GM12878 (cell line): ENCODE measurements at regions not wholly inside any gene's neighbourhood (a gene's known extent, or its start where the extent isn't known, plus 50 kb on each side); places are given as distances from the start of the nearest gene placed in this dataset.

Source experiments
- ATAC-seq: fragments of 200-7000 bp; cut with Tn5 transposase; 3 replicates; pipeline ENCODE4 v1.9.1; 2020; ENCODE audit warnings: mild to moderate bottlenecking, moderate library complexity
- BruUV-seq: library from RNA; stranded (reverse); fragments of 400-500 nt; replicated peaks from 2 replicates; lab custom pipeline; 2021; lab: Mats Ljungman, UMichigan
- CTCF ChIA-PET: fragments of 300-600 bp; sonication (Branson Sonifier 250); formaldehyde crosslinking; extraction: SDS; loops from one replicate; lab custom pipeline; 2021; ENCODE audit warnings: inconsistent platforms; lab: Yijun Ruan, JAX
- POLR2A ChIA-PET: fragments of 350-600 bp; formaldehyde crosslinking; extraction: SDS; loops from one replicate; lab custom pipeline; 2021; ENCODE audit warnings: inconsistent platforms; lab: Charles Lee
- RAD21 ChIA-PET: fragments of 300-600 bp; sonication (Branson Sonifier 250); formaldehyde crosslinking; loops from one replicate; lab custom pipeline; 2023; ENCODE audit warnings: antibody characterized with exemption; ENCODE audit not compliant: unreplicated experiment; lab: Charles Lee
- SMC1A ChIA-PET: fragments of 300-600 bp; sonication (Branson Sonifier 250); formaldehyde crosslinking; loops from one replicate; lab custom pipeline; 2023; ENCODE audit not compliant: unreplicated experiment, uncharacterized antibody; lab: Charles Lee
- DNase-seq: peaks from one replicate; pipeline ENCODE4 v3.0.0-alpha.2; 2011; ENCODE audit warnings: low read depth, low spot score
- FAIRE-seq: peaks from 3 replicates; lab custom pipeline; 2011; peaks lifted over from hg19 to GRCh38; lab: Jason Lieb, UNC
- H2AFZ ChIP-seq: 2 replicates; pipeline ENCODE4 v1.6.0; 2011; ENCODE audit warnings: low read depth, low read length, control low read depth; ENCODE audit not compliant: control insufficient read depth
- H3K27ac ChIP-seq: 2 replicates; pipeline ENCODE4 v1.5.1; 2011; ENCODE audit warnings: control low read depth; ENCODE audit not compliant: control insufficient read depth, insufficient read depth
- H3K27me3 ChIP-seq, 2 experiments: replicated peaks in 1 of 2; 2 replicates each; pipeline versions ENCODE4 v1.6.0 to v1.6.1; 2011; ENCODE audit warnings: low read length in 1 of 2; ENCODE audit not compliant: control insufficient read depth in 2 of 2, insufficient read depth in 2 of 2
- H3K36me3 ChIP-seq, 2 experiments: 2 replicates each; pipeline ENCODE4 v1.5.1; 2011; ENCODE audit warnings: low read length in 1 of 2; ENCODE audit not compliant: control insufficient read depth in 2 of 2, insufficient read depth in 2 of 2
- H3K4me1 ChIP-seq: 2 replicates; pipeline ENCODE4 v1.6.1; 2011; ENCODE audit warnings: mild to moderate bottlenecking, low read length, moderate library complexity, mixed read lengths; ENCODE audit not compliant: control insufficient read depth, insufficient read depth
- H3K4me2 ChIP-seq: 2 replicates; pipeline ENCODE4 v1.6.0; 2011; ENCODE audit warnings: control low read depth; ENCODE audit not compliant: control insufficient read depth, insufficient read depth
- H3K4me3 ChIP-seq: fragments of 200-600 bp; sonication (generic); 2 replicates; pipeline ENCODE4 v1.5.1; 2016
- H3K79me2 ChIP-seq: 2 replicates; pipeline ENCODE4 v1.6.0; 2011; ENCODE audit warnings: low read length; ENCODE audit not compliant: control insufficient read depth, insufficient read depth
- H3K9ac ChIP-seq: 2 replicates; pipeline ENCODE4 v1.8.0; 2011; ENCODE audit warnings: low read length, control low read depth, mixed read lengths; ENCODE audit not compliant: control insufficient read depth, insufficient read depth
- H3K9me3 ChIP-seq: replicated peaks from 3 replicates; pipeline ENCODE4 v1.5.1; 2011; ENCODE audit warnings: mild to moderate bottlenecking, low read length; ENCODE audit not compliant: control insufficient read depth, insufficient read depth
- H4K20me1 ChIP-seq: 2 replicates; pipeline ENCODE4 v1.6.0; 2011; ENCODE audit not compliant: control insufficient read depth, insufficient read depth
- CBFB ChIP-seq: IDR thresholded peaks from 2 replicates; pipeline ENCODE4 v1.6.1; 2016; ENCODE audit warnings: antibody characterized with exemption, low read depth
- EED ChIP-seq: sonication (generic); IDR thresholded peaks from 2 replicates; pipeline ENCODE4 v1.6.1; 2016; ENCODE audit warnings: antibody characterized with exemption, low read depth
- EZH2 ChIP-seq: IDR thresholded peaks from 2 replicates; pipeline ENCODE4 v1.6.1; 2012; ENCODE audit warnings: low read depth, mild to moderate bottlenecking, control low read depth, inconsistent platforms, low read length, borderline replicate concordance; ENCODE audit not compliant: control insufficient read depth
- FOXK2 ChIP-seq: fragments of 450-650 bp; IDR thresholded peaks from 2 replicates; pipeline ENCODE4 v1.6.1; 2017; ENCODE audit warnings: mild to moderate bottlenecking, moderate library complexity
- FOXM1 ChIP-seq: IDR thresholded peaks from 2 replicates; pipeline ENCODE4 v1.6.1; 2012; ENCODE audit warnings: low read depth, mild to moderate bottlenecking, inconsistent platforms, low read length, moderate library complexity
- HDAC2 ChIP-seq: fragments of 200-600 bp; sonication (generic); IDR thresholded peaks from 2 replicates; pipeline ENCODE4 v1.6.1; 2017
- HSF1 ChIP-seq: fragments of 150-350 bp; IDR thresholded peaks from 2 replicates; pipeline ENCODE4 v1.6.1; 2014; ENCODE audit warnings: mild to moderate bottlenecking, low read depth, low read length
- KDM1A ChIP-seq: fragments of 200-600 bp; sonication (generic); IDR thresholded peaks from 2 replicates; pipeline ENCODE4 v1.6.1; 2016; ENCODE audit warnings: borderline replicate concordance
- MAX ChIP-seq: IDR thresholded peaks from 2 replicates; pipeline ENCODE4 v1.6.1; 2012; ENCODE audit warnings: low read depth, low read length, improper control_type of control experiment
- MTA3 ChIP-seq: IDR thresholded peaks from 2 replicates; pipeline ENCODE4 v1.6.1; 2012; ENCODE audit warnings: low read length, inconsistent platforms, borderline replicate concordance
- MXI1 ChIP-seq: fragments of 150-350 bp; IDR thresholded peaks from 2 replicates; pipeline ENCODE4 v1.6.1; 2011; ENCODE audit warnings: low read depth, mild to moderate bottlenecking, inconsistent platforms, low read length, improper control_type of control experiment
- NFYB ChIP-seq: IDR thresholded peaks from 2 replicates; pipeline ENCODE4 v1.6.1; 2011; ENCODE audit warnings: low read depth, mild to moderate bottlenecking, low read length, improper control_type of control experiment, moderate library complexity; ENCODE audit not compliant: insufficient read depth
- RFX5 ChIP-seq: IDR thresholded peaks from 2 replicates; pipeline ENCODE4 v1.6.1; 2011; ENCODE audit warnings: low read depth, low read length, improper control_type of control experiment
- RUNX3 ChIP-seq: IDR thresholded peaks from 2 replicates; pipeline ENCODE4 v1.6.1; 2012; ENCODE audit warnings: low read length, inconsistent platforms
- SUPT20H ChIP-seq: IDR thresholded peaks from 2 replicates; pipeline ENCODE4 v1.6.1; 2011; ENCODE audit warnings: low read depth, mild to moderate bottlenecking, low read length, moderate library complexity, borderline replicate concordance; ENCODE audit not compliant: control insufficient read depth
- ZNF592 ChIP-seq: fragments of 450-650 bp; IDR thresholded peaks from 2 replicates; pipeline ENCODE4 v1.6.1; 2017; ENCODE audit warnings: mild to moderate bottlenecking, moderate library complexity
- WGBS: methylation state at CpG from one replicate; pipeline ENCODE4 v1.1.6; 2016; ENCODE audit warnings: low lambda C conversion rate; ENCODE audit not compliant: insufficient replicate concordance, insufficient coverage; ENCODE audit errors: missing lambda C conversion rate; 5-methylcytosine and 5-hydroxymethylcytosine counted together
- in situ Hi-C: fragments of 300-500 bp; cut with MboI; formaldehyde crosslinking; loops from 9 replicates; pipeline ENCODE4 v1.14.3; 2018; ENCODE audit warnings: mixed read lengths
- intact Hi-C: fragments of 100-400 bp; cut with micrococcal nuclease; formaldehyde crosslinking; loops from one replicate; pipeline ENCODE4 v1.14.2; 2022; ENCODE audit not compliant: unreplicated experiment

- FAIRE-seq (no peak), DNase-seq (no peak), ATAC-seq (no peak)
- Histone ChIP-seq H3K79me2 (no peaks in the 10 kb centered on the region), H3K4me3 (no peak overlapping the region), H3K4me1 (no peaks in the 10 kb centered on the region), H2AFZ (no peak overlapping the region), H3K36me3 (no peaks in the 10 kb centered on the region), H3K27ac (no peak overlapping the region), H3K27me3 (no peaks in the 10 kb centered on the region), H3K9me3 (no peaks in the 10 kb centered on the region), H3K4me2 (no peak overlapping the region), H4K20me1 (no peaks in the 10 kb centered on the region), H3K9ac (no peak overlapping the region)
- intact Hi-C loops = no loop called here
- SMC1A ChIA-PET = no interaction called here
- POLR2A ChIA-PET = no interaction called here
- 60% methylated on average over 4 of the region's 4 CpGs for WGBS
- RAD21 ChIA-PET = no interaction called here
- CTCF ChIA-PET = no interaction called here
- no TSS peak for BruUV-seq
- in situ Hi-C loops = no loop called here
- TF ChIP-seq MTA3 = no peak
- TF ChIP-seq HSF1 = no peak
- TF ChIP-seq RFX5 = no peak
- TF ChIP-seq FOXM1 = no peak
- no peak for TF ChIP-seq FOXK2
- TF ChIP-seq HDAC2 = no peak
- TF ChIP-seq CBFB = no peak
- TF ChIP-seq KDM1A = no peak
- TF ChIP-seq NFYB = no peak
- no peak for TF ChIP-seq MAX
- no peak for TF ChIP-seq RUNX3
- no peak for TF ChIP-seq ZNF592
- TF ChIP-seq EZH2 = no peak
- TF ChIP-seq EED = no peak
- TF ChIP-seq MXI1 = no peak
- no peak for TF ChIP-seq SUPT20H
Measured at GRCh38 chr16:47817048-47817447, 338.7 kb downstream of the ABCC12 start.
